CD4-positive, alpha-beta T cell treated with Interleukin-17A for 1 hour (primary cell): ENCODE measurements at regions not wholly inside any gene's neighbourhood (a gene's known extent, or its start where the extent isn't known, plus 50 kb on each side); places are given as distances from the start of the nearest gene placed in this dataset.

Experiments used
- DNase-seq: peaks from one replicate; pipeline ENCODE4 v3.0.0-alpha.2; 2020

DNA sequence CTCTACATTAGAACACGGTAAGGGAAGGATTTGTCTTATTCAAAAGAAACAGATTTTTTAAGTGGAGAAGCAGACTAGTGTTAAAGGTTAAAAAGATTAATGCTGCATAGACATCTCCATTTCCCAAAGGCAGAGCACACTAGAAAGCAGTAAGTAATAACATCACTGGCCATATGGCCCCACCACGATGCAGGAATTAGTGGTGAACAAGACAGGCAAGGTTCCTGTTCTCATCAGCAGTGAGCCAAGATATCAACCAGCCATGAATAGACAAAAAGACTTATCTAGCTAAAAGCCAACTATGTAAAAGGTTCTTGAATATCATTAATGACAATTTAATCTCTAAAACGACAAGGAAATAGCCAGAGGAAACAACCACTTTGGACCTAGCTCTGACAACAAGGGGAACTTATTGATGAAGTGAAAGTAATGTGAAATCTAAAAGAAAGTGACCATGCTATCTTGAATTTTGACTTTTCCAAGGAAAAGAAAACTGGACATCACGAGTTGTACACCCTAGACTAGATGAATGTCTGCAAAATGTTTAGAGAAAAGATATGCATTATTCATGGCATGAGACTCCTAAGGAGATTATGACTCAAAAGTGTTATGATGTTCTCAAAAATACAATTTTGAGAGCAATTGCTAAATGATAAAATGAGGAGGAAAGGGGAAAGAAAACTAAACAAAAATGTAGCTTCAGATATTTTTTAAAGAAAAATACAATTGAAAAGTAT is 157.9 kb upstream of the STXBP5 start:
- no peak for DNase-seq

DNA sequence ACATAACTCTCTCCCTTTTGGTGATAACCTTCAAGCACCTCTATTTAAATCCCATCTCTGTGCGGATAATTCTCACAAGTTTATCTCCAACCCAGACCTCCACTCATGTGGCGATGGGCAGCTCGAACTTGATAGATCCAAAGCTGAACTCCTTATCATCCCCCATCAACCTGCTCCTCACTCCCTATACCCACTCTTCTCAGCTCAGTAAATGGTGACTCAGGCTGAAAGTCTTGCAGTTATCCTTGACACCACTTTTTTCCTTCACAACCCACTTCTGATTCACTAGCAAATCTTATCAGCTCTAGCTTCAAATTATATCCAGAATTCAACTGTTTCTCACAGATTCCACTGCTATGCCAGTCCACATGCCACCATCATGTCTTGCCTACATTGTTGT is 155.3 kb upstream of the STXBP5 start:
- no peak for DNase-seq

DNA sequence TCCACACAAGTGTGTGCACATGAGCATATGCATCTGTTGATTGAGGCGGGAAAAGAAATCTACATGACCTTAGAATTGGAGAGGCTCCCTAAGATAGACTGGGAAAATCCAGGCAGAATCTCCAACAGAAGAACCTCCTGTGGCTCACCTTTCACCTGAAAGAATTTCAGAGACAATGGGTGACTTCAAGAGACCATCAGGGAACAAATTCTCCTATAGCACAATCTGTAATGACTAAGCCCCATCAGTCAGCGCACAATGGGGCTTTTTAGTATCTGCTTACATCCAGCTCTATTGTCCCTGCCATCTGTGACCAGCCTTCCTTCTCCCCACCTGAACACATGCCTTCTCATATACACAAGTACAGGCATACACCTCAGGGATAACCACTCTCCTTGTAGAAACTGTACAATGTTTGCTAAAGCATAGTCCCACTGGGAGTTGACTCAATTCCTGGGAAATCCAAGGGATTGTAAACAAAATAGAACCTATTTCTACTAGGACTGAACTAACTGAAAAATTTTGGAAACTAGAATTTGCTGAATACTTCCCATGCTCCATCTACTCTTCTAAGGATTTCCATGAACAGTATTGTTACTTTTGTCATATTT is 150.8 kb upstream of the STXBP5 start:
- no peak for DNase-seq

DNA sequence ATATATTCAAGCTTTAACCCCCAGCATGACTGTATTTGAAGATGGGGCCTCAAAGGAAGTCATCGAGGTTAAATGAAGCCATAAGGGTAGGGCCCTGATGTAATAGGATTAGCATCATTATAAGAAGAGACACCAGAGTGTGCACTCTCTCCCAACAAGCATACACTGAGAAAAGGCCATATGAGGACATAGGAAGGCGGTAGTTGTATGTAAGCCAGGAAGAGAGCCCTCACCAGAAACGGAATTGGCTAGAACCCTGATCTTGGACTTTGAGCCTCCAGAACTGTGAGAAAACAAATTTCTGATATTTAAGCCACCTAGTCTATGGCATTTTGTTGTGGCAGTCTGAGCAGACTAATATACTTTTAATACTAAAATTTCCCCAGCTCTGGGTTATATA is 150.1 kb upstream of the STXBP5 start:
- DNase-seq: no peak

DNA sequence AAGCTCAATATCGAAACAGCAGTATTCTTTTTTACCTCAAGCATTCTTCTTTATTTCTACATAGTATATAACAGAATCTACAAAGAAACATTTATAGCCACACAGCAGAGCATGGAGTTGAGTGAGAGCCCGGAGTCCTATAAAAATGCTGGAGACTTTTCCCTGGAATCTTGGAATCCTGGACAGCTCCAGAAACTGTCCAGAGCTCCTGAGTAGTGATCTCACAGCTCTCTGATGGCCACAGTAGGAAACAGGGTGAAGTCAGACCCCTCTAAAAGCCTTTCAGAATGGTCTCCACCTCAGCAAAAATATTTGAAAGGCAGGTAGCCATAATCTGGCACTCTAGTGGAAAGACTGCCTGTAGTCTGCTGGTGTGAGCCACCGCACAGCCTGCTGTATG is 149.3 kb upstream of the STXBP5 start:
- DNase-seq: no peak

DNA sequence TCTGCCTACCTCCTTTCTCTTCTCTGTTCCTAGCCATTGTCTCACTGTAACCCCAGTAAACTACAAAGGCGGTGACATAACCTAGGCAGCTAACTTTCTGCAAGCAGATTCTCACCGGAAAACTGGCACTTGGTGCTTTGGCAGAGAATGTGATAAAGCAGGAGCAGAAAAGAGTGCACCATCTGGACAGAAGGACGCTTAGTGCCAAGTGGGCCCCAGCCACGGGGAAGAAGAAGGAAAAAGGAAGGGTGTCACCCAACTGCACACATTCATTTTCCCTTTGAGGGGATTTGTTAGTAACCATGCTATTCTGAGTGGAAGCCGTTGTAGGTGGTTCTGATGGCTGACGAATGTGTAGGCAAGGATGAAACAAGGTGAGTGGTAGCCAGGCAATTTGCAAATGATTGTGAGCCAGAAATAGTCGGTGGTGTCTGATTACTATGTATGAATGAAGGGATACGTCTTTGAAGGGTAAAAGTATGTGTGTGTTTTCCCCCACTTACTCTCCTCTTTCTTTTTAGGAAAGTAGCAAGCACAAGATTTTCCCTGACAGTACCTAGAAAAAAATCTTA is 148.3 kb upstream of the STXBP5 start:
- no peak for DNase-seq

DNA sequence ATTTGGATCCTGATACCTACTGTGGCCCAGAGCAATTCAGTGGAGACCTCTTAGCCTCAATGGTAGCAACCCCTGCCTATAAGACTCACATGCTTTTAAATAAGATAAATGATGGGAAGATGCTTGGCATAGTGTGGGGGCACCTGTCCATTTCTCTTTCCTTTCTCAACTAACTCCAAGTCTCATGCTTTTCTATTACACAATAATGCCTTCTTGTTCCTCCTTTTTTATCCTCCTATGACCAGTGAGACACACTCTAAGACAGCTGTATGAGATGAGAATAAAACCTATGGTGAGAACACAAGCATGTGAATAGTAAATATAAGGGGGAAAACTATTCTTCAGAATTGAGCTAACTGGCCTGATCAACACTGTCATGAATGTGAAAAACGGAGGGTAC is 147.0 kb upstream of the STXBP5 start:
- no peak for DNase-seq

DNA sequence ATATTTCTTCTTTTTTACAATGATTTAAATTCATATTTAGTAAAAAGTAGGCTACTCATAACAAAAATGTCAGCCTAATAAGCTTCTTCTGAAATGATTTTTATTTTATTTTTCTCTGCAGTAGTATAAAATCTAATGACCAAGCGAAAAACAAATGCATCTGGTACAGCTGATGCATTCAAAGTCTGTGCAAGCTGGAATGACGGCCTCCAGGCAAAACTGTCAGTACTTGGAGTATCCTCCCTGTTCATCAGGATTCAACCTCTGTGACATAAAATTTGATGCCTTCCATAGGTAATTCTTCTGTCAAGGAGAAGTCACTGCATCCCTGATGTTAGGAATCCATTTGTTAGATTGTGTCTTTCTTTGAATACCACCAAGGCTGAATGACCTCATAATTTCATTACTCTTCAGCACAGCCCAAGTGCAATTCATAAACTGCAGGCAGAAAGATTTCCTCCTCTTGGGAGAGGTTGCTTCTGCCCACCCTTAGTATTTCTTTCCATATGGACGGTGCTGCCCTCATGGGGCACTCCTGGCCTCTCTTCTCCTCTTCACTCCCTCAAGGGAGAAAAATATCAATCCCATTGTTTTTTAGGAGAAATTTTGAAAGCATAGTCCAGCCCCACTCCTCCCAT is 146.4 kb upstream of the STXBP5 start:
- no peak for DNase-seq

DNA sequence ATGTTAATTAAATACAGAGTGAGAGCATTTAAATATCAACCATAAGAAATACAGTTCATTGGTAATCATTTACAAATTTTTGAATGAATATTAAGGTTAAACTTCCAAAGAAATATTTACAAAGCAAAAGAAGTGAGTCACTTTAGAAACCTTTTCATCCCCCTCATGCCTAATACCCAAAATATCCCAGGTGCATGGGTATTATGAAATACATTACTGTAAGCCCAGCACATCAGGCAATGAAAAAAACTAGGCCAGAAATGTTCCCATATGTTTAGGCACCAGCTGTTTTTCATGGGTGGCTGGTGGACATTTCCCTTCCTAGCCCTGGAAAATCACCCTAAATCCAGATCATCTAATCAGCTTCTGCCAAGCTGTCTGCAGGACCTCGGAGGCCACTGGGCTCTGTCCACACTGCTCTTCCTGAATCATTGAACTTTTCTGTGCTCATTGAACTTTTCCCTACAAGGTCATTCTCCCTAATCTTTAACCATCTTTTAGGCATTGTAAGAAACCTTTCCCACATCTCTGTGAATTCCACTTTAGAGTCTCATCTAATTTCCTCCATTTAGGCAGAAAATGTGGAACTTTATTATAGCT is 145.3 kb upstream of the STXBP5 start:
- no peak for DNase-seq

DNA sequence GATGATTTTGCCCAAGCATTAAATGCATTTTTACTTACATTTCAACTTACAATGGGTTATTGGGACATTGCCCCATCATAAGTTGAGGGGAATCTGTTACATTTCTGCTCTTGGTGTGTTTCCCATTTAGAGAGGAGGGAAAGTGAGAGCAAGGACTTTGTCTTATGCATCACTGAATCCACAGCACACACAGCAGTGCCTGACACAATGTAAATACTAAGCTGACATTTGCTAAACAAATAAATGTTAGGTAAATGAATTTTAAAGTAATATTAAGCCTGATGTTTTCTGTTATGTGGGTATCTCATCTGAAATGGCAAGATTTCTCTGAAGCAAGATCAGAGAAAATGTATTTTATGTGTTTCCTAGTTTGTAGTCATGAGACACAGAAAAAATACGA is 143.6 kb upstream of the STXBP5 start:
- no peak for DNase-seq

DNA sequence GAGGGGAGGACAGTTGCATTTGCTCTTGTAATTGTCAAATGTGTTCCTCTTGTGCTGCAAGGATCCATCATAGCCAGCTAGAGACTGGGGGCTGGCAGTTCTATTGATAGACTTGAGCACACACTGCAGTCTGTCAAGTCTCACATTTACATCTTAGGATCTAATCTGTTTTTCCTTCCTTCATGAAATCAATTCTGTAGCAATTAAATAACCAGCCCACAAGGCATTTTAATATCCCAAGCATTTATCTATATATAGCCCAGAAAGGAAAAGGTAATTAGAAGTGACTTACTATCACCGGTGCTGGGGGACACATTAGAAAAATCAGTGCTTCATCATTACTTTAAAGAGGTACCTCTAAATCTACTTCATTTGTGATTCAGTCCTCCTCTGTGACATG is 143.0 kb upstream of the STXBP5 start:
- no peak for DNase-seq

DNA sequence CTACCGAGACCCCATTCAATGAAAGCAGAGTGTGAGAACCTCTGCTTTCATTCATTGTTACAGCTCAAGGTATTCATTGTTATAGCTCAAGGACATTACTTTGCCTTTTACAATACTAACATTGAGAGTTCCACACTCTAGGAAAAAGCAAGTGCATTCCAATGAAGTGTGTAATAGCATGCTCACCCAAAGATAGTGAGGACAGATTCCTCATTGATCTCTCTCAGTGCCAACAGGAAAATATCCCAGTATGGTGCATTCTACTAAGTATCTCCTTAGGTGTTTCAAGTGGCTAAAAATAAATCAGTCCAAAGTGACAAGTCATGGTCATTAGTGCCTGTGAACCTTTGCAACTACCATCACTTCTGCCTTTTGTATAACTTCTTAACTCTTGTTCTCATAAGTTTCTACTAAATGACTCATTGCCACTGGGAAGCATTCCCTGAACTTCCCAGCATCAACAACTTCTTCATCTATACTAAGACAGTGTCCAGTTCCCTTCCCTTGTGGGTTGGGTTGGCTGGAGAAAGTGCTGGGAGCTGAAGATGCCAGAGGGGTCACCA is 140.7 kb upstream of the STXBP5 start:
- DNase-seq: no peak

DNA sequence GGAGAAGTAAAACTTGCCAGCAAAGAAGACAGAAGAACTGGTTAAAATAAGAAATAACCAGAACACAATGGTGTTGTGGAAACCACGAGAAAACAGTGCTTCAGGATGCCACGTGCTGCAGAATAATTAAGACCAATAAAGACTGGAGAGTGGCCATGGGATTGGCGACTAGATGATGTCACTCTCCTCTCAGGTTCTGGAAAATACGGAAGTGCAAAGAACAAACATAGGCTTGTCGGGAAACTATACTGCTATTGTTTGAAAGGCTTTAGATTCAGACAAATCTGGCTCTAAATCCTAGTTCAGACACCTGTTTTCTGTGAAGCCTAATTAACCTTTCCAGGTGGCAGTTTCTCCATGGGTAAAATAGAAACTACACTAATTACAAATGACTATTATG is 138.4 kb upstream of the STXBP5 start:
- no peak for DNase-seq

DNA sequence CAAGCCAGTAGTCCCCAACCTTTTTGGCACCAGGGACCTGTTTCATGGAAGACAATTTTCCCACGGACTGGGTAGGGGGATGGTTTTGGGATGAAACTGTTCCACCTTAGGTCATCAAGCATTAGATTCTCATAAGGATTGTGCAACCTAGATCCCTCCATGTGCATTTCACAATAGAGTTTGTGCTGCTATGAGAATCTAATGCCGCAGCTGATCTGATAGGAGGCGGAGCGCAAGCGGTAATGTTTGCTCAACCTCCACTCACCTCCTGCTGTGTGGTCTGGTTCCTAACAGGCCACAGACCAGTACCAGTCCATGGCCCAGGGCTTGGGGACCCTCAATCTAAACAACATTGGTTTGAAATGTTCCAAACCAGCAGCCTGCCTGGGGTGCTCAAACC is 137.0 kb upstream of the STXBP5 start:
- no peak for DNase-seq

DNA sequence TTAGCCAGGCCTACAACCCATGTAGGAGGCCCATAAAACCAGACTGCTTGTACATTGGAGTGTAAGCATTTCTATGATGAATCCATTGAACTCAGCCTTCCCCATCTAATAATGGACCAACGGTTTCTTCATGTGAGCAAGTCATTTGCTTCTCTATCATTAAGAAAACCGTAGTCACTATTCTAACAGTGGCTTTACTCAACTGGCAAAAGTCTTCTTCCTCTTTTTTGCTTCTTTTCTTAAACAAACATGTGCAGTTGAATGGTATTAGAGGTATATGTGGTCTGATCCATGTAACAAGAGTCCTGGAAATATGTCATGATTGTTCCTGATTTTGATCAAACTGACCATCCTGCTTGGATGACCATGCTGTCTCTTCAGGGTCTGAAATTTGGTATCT is 132.4 kb upstream of the STXBP5 start:
- DNase-seq: no peak

DNA sequence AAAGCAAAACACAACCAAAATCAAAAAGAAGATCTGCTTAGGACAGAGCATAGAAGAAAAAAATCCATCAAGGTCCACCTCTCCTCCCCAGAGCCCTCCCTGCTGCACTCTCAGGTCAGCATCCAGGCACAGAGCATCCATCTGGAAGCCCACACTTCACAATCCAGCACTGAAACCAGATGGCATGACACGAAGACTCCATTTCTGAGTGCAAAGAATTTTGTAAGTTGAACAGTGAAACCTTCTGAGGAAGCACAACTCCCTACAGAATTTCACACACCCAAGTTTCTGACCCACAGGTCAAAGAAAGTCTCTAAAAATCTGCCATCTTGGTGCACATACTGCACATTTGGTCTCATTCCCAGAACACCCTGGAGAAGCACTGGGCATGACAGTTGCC is 128.8 kb upstream of the STXBP5 start:
- no peak for DNase-seq

DNA sequence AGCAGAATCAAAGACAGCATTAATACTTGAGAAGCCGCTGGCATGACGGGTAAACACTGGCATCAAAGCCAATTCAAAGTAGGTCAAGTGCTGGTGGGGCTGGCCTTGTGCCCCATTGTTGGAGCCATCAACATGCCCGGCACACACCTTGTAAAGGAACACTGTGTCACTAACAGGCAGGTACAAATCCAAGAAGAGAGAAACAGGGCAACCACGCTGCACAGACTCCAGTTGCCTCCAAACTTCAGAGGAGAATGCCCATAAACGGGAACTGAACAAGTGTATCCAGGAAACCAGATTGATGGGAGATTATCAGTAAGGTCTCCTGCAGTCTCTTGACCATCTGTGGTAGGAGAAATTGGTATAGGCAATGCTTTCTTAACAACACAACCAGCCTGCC is 127.0 kb upstream of the STXBP5 start:
- no peak for DNase-seq

DNA sequence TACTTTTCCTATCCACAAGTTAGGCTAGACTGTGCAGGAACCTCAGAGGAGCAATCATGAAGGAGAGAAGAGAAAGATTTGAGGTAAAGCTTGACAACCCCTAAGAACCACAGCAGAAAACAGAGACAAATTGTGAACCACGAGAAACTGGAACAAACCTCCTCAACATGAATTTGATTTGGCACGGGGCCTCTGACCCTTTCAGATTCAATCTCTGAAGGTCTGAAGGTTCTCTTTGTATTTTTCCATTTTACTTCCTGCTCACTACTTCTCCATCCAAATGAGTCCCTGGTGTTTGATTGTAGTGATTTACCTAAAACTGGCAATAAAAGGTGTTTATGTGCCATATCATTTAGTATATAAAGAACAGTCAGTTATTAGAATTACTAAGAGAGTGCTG is 126.1 kb upstream of the STXBP5 start:
- no peak for DNase-seq

DNA sequence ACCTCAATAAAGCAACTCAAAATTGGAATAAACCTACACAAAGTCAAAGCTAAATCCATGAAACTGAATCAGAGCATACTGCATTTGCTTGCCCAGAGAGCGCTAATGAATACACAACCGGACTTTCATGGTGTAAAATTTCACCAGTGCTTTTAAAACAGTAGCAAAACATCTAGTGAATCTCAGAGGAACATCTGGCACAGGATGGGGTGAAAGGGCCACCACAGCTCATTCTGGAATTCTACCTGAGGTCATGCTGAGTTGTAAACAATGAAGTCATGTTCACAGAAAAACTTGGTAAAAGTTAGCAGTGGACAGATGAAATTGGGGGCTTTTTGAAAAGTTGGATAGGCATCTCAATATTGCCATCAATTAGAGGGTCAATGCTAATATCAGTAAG is 125.6 kb upstream of the STXBP5 start:
- DNase-seq: no peak

DNA sequence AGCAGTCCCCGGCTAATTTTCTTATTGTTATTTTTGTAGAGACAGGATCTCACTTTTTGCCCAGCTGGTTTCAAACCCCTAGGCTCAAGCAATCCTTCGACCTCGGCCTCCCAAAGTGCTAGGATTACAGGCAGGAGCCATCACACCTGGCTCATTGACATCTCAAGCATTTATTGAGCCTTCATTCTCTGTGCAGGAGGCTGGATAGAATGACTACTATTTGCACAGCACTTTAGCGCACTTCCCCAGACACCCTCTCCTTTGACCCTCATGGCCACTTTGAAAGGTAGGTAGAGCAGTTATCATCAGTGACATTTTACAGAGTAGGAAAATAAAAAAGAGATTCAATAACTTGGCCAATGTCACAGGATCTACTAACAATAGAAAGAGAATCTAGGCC is 124.0 kb upstream of the STXBP5 start:
- DNase-seq: no peak

DNA sequence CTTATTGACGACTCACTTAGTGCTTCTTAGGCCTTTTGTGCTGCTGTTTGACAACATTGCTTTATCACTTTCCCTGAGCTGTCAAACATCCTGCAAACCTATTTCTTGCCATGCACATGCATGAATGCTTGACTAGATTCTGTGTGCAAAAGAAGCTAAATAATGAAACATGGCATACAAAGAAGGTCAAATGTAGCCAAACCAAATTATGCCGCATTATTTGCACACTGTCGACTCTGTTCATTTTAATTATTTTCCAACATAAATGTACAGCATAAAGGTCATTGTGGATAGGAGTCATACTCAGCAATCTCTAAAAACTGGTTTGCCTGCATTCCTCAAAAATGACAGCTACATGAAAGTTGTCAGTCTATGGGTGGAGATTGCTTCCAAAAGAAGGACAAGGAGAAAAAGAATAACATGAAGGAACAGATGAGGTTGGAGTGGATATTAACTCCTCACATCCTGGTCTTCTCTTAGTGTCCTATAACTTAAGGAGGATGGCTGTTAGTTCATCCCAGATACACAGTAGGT is 123.1 kb upstream of the STXBP5 start:
- no peak for DNase-seq

DNA sequence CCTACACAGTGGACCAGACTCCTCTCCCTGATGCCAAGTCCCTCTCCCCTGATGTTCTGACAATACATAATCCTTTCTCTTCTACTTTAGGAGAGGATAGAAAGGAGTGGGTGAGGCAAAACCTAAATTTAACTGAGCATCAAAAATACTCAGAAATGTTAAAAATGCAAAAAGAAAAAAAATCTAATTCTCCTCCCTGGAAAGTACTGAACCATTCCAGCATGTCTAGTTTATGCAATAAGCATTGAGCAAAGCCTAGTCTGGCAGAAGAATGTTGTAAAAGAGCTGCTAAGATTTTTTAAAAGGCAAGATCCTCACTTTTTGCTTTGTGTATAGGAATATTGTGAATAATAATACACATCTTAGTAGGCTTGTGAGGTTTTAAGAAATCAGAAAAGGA is 116.6 kb upstream of the STXBP5 start:
- no peak for DNase-seq

DNA sequence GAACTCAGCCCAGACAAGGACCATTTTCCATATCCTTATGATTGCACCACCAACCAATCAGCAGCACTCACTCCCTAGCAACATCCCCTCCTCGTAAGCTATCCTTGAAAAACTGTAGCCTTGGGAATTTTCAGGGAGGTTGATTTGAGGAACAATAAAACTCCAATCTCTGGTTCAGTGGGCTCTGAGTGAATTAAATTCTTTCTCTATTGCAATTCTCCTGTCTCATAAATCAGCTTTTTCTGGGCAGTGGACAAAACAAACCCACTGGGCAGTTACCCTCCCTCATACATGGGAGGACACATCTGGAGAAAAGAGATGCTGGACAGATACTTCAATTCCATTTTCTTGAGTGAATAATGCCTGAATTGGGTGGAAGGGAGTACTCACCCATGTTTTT is 115.4 kb upstream of the STXBP5 start:
- DNase-seq: no peak
